HG02642 (cell line): ENCODE measurements at regions not wholly inside any gene's neighbourhood (a gene's known extent, or its start where the extent isn't known, plus 50 kb on each side); places are given as distances from the start of the nearest gene placed in this dataset.
"Not testable (repeated sequence)": the region's sequence is repeated elsewhere in the genome, so short reads cannot be mapped to it uniquely, and the experiment has no call there.

ENCODE experiments used
- ATAC-seq: cut with Tn5 transposase; IDR thresholded peaks from one replicate; pipeline ENCODE4 v1.9.1; 2021; ENCODE audit warnings: mild to moderate bottlenecking; ENCODE audit not compliant: unreplicated experiment, poor library complexity

- ATAC-seq: no peak
Measured at GRCh38 chr4:13920901-13921300, 293.4 kb upstream of the BOD1L1 start.

GRCh38 chr4:13921805-13922204 lies 294.3 kb upstream of the BOD1L1 start:
- no peak for ATAC-seq

- no peak for ATAC-seq
Measured at GRCh38 chr4:13922459-13922858, 294.9 kb upstream of the BOD1L1 start.

DNA sequence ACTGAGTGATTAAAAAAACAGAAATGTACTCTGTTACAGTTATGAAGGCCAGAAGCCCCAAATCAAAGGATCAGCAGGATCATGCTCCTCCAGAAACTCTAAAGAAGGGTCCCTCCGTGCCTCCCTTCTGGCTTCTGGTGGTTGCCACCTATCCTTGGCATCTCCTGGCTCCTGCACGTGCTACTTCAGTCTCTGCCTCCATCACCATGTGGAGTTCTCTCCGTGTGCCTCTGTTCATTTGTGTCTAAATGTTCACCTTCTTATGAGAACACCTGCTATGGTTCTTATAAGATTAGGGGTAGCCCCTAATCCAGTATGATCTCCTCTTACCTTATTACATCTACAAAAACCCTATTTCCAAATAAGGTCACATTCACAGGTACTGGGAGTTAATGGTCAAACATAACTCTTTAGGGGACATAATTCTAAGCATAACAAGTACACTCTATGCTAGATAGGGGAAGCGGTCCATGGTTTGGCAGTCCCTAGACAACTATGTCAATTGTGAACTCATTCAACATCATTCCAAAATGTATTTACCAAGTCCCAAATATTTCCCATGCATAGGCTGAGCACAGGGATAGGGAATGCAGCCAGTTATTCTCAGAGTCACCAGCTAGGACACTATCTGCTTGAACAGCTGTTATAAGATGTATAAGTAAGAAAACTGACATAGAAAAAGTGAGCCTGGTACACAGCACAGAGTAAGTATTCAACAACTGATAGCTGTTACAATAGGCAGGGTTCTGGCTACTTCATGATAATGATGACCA lies 295.5 kb upstream of the BOD1L1 start:
- no peak for ATAC-seq

- not testable (repeated sequence) for ATAC-seq
Measured at GRCh38 chr4:13924900-13925299, 297.4 kb upstream of the BOD1L1 start.

DNA sequence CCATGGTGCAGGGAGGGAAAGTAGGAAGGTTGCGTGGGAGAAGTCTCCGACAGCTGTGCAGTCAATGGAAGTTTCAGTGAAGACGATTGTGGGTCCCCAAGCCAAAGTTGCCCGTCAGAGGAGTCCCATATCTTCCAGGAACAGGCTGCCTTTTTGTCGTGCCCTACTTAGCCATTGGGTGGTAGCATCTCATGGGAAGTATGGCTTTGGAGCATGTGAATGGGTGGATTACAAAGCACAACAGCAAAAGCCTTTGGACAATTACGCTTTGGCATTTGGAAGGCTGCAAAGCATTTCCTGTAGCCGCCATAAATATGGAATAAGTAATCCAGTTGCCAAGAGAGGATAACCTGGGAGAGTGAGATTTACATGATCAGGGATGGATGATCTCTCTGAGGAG lies 300.7 kb upstream of the BOD1L1 start:
- ATAC-seq: no peak

DNA sequence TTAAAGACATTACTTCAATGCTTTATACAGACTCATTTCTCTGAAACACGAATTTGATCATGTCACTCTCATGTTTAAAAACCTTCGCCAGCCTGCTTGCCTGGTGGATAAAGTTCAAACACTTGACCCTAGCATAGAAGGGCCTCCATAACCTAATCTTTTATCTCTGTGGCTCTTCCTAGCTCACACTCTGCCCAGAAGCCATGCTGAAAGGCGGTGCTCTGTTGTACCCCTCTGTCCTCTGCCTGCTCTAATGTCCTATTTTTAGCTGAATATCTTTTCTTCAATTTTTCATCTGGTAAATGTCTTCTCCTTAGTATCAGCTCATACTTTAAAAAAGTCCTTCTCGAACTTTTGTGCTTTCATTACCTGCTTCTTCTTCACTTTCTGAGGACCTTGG lies 302.6 kb upstream of the BOD1L1 start:
- no peak for ATAC-seq

GRCh38 chr4:13933191-13933590 lies 305.7 kb upstream of the BOD1L1 start:
- no peak for ATAC-seq

GRCh38 chr4:13938299-13938698 lies 310.8 kb upstream of the BOD1L1 start:
- ATAC-seq: no peak

- ATAC-seq: no peak
Measured at GRCh38 chr4:13940921-13941320, 313.4 kb upstream of the BOD1L1 start.

DNA sequence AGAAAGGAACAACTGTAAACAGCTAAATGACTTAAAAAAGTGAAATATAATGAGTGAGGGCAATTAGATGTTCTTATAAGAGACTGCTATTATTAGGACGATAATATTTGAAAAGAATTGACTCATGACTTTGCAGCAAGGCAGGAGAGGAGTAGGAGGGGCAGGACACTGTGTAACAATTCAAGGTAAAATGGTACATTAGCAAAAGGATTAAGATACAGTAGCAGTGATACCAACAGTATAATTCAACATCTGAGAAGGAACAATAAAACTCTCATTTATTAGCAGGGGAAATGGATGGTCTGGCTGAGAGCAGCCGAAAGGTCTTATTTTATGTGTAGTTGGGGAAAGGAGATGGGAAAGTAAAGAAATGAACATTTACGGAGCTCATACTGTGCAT lies 315.5 kb upstream of the BOD1L1 start:
- ATAC-seq: no peak

DNA sequence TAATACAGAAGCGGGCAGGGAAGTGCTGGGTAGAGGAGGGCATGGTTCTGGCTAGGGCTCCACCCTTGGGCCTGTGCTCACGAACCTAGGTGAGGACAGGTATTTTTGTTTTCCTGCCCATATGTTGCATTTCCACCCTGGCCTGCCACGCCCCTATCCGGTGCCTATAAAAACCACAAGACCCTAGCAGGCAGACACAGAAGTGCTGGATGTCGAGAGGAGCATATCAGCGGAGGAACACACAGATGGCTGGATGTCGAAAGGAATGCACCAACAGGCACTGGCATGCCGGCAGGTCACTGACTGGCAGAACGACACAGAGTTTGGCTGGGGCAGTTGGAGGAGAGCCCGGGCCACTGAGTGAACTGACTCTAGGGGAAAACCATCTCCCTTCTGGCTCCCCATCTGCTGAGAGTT lies 316.6 kb upstream of the BOD1L1 start:
- no peak for ATAC-seq

DNA sequence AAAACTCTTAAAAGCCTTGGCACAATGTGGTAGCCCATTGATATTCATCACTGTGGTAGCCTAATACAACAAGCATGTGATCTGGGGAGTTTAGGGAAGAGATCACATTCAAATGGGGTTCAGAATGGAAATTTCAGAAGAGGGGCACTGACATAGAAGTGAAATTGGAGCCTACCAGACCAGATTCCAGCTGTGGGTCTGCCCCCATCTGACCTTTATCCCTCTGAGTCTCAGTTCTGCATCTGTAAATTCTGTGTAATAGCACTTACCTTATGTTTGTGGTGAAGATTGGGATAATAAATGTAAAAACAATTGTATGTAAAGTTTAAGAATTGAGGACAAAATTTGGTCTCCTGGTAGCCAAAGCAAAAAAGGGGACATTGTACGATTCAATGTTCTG lies 320.4 kb upstream of the BOD1L1 start:
- ATAC-seq: no peak

GRCh38 chr4:13950491-13950890 lies 323.0 kb upstream of the BOD1L1 start:
- no peak for ATAC-seq

GRCh38 chr4:13953083-13953482 lies 325.6 kb upstream of the BOD1L1 start:
- ATAC-seq: no peak

DNA sequence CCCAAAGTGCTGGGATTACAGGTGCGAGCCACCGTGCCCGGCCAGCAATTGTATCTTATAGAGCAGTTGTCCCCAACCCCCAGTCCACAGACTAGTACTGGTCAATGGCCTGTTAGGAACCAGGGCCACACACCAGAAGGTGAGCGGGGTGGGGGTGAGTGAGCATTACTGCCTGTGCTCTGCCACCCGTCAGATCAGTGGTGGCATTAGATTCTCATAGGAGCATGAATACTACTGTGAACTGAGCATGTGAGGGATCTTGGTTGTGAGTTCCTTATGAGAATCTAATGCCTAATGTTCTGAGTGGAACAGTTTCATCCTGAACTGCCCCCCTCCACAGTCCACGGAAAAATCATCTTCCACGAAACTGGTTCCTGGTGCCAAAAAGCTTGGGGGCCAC lies 328.0 kb upstream of the BOD1L1 start:
- ATAC-seq: no peak

DNA sequence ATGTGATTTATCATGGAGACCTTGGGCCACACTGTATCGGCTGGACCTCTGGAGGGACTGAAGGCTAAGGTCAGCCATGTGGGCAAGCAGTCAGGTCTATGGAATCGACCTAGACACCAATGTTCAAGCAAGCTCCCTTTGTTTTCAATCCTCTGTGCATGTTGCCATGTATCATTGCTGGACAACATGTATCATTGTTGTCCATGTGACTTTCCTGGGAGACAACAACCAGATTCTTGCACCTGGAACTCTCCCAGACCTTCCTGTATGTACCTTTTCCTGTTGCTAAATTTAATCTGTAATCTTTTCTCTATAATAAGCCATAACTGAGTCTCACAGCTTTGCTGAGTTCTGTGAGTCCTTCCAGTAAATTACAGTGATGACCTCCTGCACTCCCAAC lies 329.4 kb upstream of the BOD1L1 start:
- ATAC-seq: no peak

- no peak for ATAC-seq
Measured at GRCh38 chr4:13957871-13958270, 330.3 kb upstream of the BOD1L1 start.

- no peak for ATAC-seq
Measured at GRCh38 chr4:13963601-13964000, 336.1 kb upstream of the BOD1L1 start.

GRCh38 chr4:13966231-13967195 lies 339.0 kb upstream of the BOD1L1 start:
- ATAC-seq: no peak

GRCh38 chr4:13968723-13969122 lies 341.2 kb upstream of the BOD1L1 start:
- no peak for ATAC-seq
